NT2/D1 (cell line): ENCODE measurements at regions not wholly inside any gene's neighbourhood (a gene's known extent, or its start where the extent isn't known, plus 50 kb on each side); places are given as distances from the start of the nearest gene placed in this dataset.

Source experiments
- SUZ12 ChIP-seq: IDR thresholded peaks from 2 replicates; pipeline ENCODE4 v1.6.1; 2011; ENCODE audit not compliant: insufficient read length, insufficient read depth; ENCODE audit errors: extremely low read depth
- YY1 ChIP-seq: IDR thresholded peaks from 2 replicates; pipeline ENCODE4 v1.6.1; 2011; ENCODE audit not compliant: insufficient read length, insufficient read depth
- ZNF274 ChIP-seq: IDR thresholded peaks from 2 replicates; pipeline ENCODE4 v1.6.1; 2011; ENCODE audit warnings: mild to moderate bottlenecking, low read depth, low read length

DNA sequence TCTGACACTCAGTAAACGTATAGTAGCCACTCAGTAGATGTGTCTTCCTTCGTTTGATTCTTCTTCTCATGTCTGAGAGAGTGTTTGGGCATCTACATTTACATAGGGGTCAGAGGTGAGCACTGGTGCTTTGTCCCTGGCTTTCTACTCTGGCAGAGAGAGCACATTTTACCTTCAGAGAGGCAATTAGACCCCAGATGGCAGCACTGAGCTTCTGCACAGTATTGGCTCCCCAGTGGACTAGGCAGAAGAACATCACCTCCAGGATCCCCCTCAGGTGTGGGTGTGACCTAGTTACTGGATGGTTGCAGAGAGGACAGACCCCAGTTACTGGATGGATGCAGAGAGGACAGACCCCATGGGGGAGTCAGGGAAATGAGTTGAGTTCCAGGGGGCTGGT lies 327.2 kb downstream of the DHX35 start:
- TF ChIP-seq YY1 (no peak), SUZ12 (no peak), ZNF274 (no peak)
